Progenitor cell of endocrine pancreas (in vitro differentiated cells): ENCODE measurements at regions not wholly inside any gene's neighbourhood (a gene's known extent, or its start where the extent isn't known, plus 50 kb on each side); places are given as distances from the start of the nearest gene placed in this dataset.

Experiments used
- DNase-seq: peaks from one replicate; pipeline ENCODE4 v3.0.0; 2021; ENCODE audit warnings: low spot score; ENCODE audit not compliant: unreplicated experiment
- H3K27ac Mint-ChIP-seq: 2 replicates; pipeline ENCODE4 v1.8.0; 2021; ENCODE audit warnings: mild to moderate bottlenecking, moderate library complexity, mixed read lengths
- H3K27me3 Mint-ChIP-seq: 2 replicates; pipeline ENCODE4 v1.8.0; 2021; ENCODE audit warnings: mixed read lengths
- H3K36me3 Mint-ChIP-seq: 2 replicates; pipeline ENCODE4 v1.8.0; 2022; ENCODE audit warnings: mixed read lengths; ENCODE audit not compliant: insufficient read depth
- H3K4me1 Mint-ChIP-seq: 2 replicates; pipeline ENCODE4 v1.8.0; 2021; ENCODE audit warnings: low read depth, mixed read lengths
- H3K4me3 Mint-ChIP-seq: 2 replicates; pipeline ENCODE4 v1.8.0; 2021; ENCODE audit warnings: low read depth, mild to moderate bottlenecking, moderate library complexity, mixed read lengths
- H3K9me3 Mint-ChIP-seq: 2 replicates; pipeline ENCODE4 v1.8.0; 2021; ENCODE audit warnings: low read depth, mixed read lengths
- TF ChIP-seq, protein P1 (sequence below): fragments of 200-600 bp; sonication (generic); IDR thresholded peaks from one replicate; pipeline ENCODE4 v1.5.0; 2021; ENCODE audit warnings: antibody characterized with exemption, mild to moderate bottlenecking; ENCODE audit not compliant: unreplicated experiment

- Mint-ChIP-seq H3K4me3 (no peak overlapping the region), H3K9me3 (peaks cover 3% of the 10 kb centered on the region), H3K27ac (no peak overlapping the region), H3K4me1 (peaks cover 8% of the 10 kb centered on the region), H3K36me3 (no peaks in the 10 kb centered on the region), H3K27me3 (peaks cover 3% of the 10 kb centered on the region)
- TF ChIP-seq, protein P1, sequence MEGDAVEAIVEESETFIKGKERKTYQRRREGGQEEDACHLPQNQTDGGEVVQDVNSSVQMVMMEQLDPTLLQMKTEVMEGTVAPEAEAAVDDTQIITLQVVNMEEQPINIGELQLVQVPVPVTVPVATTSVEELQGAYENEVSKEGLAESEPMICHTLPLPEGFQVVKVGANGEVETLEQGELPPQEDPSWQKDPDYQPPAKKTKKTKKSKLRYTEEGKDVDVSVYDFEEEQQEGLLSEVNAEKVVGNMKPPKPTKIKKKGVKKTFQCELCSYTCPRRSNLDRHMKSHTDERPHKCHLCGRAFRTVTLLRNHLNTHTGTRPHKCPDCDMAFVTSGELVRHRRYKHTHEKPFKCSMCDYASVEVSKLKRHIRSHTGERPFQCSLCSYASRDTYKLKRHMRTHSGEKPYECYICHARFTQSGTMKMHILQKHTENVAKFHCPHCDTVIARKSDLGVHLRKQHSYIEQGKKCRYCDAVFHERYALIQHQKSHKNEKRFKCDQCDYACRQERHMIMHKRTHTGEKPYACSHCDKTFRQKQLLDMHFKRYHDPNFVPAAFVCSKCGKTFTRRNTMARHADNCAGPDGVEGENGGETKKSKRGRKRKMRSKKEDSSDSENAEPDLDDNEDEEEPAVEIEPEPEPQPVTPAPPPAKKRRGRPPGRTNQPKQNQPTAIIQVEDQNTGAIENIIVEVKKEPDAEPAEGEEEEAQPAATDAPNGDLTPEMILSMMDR: no peak
- no peak for DNase-seq
These were observed 180.1 kb upstream of the BCL6 start for GRCh38 chr3:187925326-187925725.

DNA sequence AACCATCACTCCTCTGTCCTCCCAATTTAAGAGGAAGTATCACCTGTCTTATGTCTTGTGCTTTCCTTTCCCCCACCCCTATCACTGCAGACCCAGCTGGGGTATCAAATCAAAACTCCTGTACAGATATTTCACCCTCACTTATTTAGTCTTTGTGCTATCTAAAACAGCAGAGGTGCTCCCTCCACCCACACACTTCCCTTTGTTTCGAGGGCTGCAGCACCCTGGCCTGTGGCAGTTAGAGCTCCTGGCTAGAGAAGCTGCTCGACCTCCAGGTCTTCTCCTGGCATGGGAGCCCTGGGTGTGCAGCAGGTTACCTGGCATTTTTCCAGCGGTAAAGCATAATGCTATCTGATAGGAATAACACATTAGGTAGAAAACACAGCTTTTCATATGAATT is 181.4 kb upstream of the BCL6 start:
- peaks cover 3% of the 10 kb centered on the region for H3K9me3 Mint-ChIP-seq
- H3K4me1 Mint-ChIP-seq: peaks cover 2% of the 10 kb centered on the region
- no peak for DNase-seq
- TF ChIP-seq, protein P1: no peak
- no peaks in the 10 kb centered on the region for H3K36me3 Mint-ChIP-seq
- H3K27me3 Mint-ChIP-seq: peaks cover 1% of the 10 kb centered on the region
- H3K27ac Mint-ChIP-seq: no peak overlapping the region
- H3K4me3 Mint-ChIP-seq: no peak overlapping the region

DNA sequence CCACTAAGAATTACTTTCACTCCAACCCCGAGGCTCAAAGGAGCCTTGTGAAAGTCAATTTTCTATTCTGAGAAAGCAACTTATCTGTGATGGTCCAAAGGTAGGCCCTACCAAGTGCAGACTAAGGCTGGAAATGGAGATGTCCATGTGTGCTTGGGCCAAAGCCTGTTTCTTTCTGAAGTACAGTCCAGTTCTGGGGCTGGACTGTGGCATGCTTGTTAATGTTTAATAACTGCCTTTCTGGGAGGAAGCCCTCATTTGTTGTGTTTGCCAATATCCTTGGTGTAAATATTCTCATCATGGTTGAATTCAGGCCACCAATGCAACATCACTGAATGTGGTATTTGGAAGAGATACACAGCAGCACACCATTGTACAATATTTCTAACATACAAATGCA is 182.3 kb upstream of the BCL6 start:
- H3K36me3 Mint-ChIP-seq: no peaks in the 10 kb centered on the region

DNA sequence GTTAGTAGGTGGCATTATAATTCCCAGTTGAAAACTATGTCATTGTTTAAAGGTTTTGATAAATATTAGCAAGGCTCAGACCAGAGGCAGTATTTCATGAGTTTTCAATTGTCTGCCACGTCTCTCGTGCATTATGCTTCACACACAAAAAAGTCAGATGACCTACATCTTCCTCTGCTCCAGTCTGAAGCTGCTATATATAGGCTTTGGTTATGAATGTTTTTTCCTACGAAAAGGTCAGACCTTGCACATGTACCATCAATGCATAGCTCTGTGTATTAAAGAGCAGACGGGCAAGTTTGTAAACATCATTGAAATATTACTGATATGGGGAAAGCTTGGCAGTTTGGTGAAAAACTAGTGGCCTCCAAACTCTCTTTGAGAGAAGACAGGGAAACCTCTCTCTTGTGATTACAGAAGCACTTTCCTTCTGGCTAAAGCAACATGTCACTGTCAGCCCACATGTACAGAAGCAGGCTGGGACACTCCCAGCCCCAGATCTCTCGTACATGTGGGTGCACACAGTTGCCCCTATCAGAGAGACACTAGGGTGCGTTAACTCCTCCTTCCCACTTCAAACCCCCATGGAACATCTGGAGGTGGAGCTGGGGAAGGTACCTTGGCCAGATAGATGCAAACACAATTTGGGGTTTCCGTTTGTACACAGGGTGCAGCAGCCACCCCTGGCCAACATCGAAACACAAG is 184.0 kb upstream of the BCL6 start:
- peaks cover 3% of the 10 kb centered on the region for H3K27me3 Mint-ChIP-seq
- TF ChIP-seq, protein P1: no peak
- no peak for DNase-seq
- no peaks in the 10 kb centered on the region for H3K36me3 Mint-ChIP-seq
- no peak overlapping the region for H3K27ac Mint-ChIP-seq
- no peaks in the 10 kb centered on the region for H3K4me1 Mint-ChIP-seq
- no peak overlapping the region for H3K4me3 Mint-ChIP-seq
- peaks cover 3% of the 10 kb centered on the region for H3K9me3 Mint-ChIP-seq

More for the DNA sequence above, 182.3 kb upstream of the BCL6 start:
- Mint-ChIP-seq H3K9me3 (peaks cover 3% of the 10 kb centered on the region), H3K4me1 (no peaks in the 10 kb centered on the region), H3K27ac (no peak overlapping the region), H3K27me3 (peaks cover 3% of the 10 kb centered on the region), H3K4me3 (no peak overlapping the region)
- no peak for DNase-seq
- TF ChIP-seq, protein P1: no peak

- no peaks in the 10 kb centered on the region for H3K36me3 Mint-ChIP-seq
- H3K27me3 Mint-ChIP-seq: peaks cover 3% of the 10 kb centered on the region
- DNase-seq: no peak
- no peak overlapping the region for H3K27ac Mint-ChIP-seq
- H3K4me3 Mint-ChIP-seq: no peak overlapping the region
- no peaks in the 10 kb centered on the region for H3K4me1 Mint-ChIP-seq
- TF ChIP-seq, protein P1: no peak
- H3K9me3 Mint-ChIP-seq: no peaks in the 10 kb centered on the region
These were observed 184.8 kb upstream of the BCL6 start for GRCh38 chr3:187930021-187930420.
